ENCODE measurements at regions not wholly inside any gene's neighbourhood (a gene's known extent, or its start where the extent isn't known, plus 50 kb on each side); places are given as distances from the start of the nearest gene placed in this dataset.

GRCh38 chr15:24039683-24040082 lies 352.6 kb upstream of the NDN start:
- WGBS = 57% methylated on average over 1 of the region's 1 CpG
- no peak for DNase-seq (ENCODE audit: low spot score in 2 of 2)
- Histone ChIP-seq H3K4me1 (no peaks in the 10 kb centered on the region), H3K27me3 (no peaks in the 10 kb centered on the region), H3K4me3 (no peak overlapping the region), H3K36me3 (no peaks in the 10 kb centered on the region), H3K27ac (no peak overlapping the region), H3K9me3 (no peaks in the 10 kb centered on the region)
- TF ChIP-seq CTCF (IDR thresholded peaks at IDR 0.05) = no peak
- no peak for TF ChIP-seq POLR2A (IDR thresholded peaks at IDR 0.05)

- no peaks in the 10 kb centered on the region for H3K27me3 ChIP-seq
- H3K4me1 ChIP-seq = no peaks in the 10 kb centered on the region
- TF ChIP-seq CTCF (IDR thresholded peaks at IDR 0.05) = no peak
- TF ChIP-seq POLR2A (IDR thresholded peaks at IDR 0.05) = no peak
- 68% methylated on average over 10 of the region's 10 CpGs for WGBS
- no peak overlapping the region for H3K27ac ChIP-seq
- no peaks in the 10 kb centered on the region for H3K9me3 ChIP-seq
- H3K4me3 ChIP-seq = no peak overlapping the region
- DNase-seq (ENCODE audit: low spot score in 2 of 2) = no peak
- no peaks in the 10 kb centered on the region for H3K36me3 ChIP-seq
Observed at GRCh38 chr15:24054547-24055245, 367.6 kb upstream of the NDN start.

GRCh38 chr15:24067733-24068501 lies 380.8 kb upstream of the NDN start:
- H3K4me1 ChIP-seq = no peaks in the 10 kb centered on the region
- TF ChIP-seq EP300 (IDR thresholded peaks at IDR 0.05) = no peak
- TF ChIP-seq POLR2AphosphoS5 (IDR thresholded peaks at IDR 0.05) = no peak
- no peak for TF ChIP-seq CTCF (IDR thresholded peaks at IDR 0.05)
- no peak for TF ChIP-seq POLR2A (IDR thresholded peaks at IDR 0.05)
- H3K36me3 ChIP-seq = no peaks in the 10 kb centered on the region
- no peak for DNase-seq (ENCODE audit: low spot score in 2 of 2)
- no peak overlapping the region for H3K4me3 ChIP-seq
- H3K27ac ChIP-seq = no peak overlapping the region
- WGBS = 48% methylated on average over 10 of the region's 10 CpGs
- no peaks in the 10 kb centered on the region for H3K9me3 ChIP-seq
- no peaks in the 10 kb centered on the region for H3K27me3 ChIP-seq

- 63% methylated on average over 2 of the region's 2 CpGs for WGBS
- H3K27me3 ChIP-seq = no peaks in the 10 kb centered on the region
- H3K36me3 ChIP-seq = no peaks in the 10 kb centered on the region
- H3K27ac ChIP-seq = no peak overlapping the region
- no peak for DNase-seq (ENCODE audit: low spot score in 2 of 2)
- H3K4me1 ChIP-seq = no peaks in the 10 kb centered on the region
- peaks cover 10% of the 10 kb centered on the region for H3K9me3 ChIP-seq
- H3K4me3 ChIP-seq = no peak overlapping the region
- TF ChIP-seq CTCF (IDR thresholded peaks at IDR 0.05) (no peak), POLR2AphosphoS5 (IDR thresholded peaks at IDR 0.05) (no peak), EP300 (IDR thresholded peaks at IDR 0.05) (no peak), POLR2A (IDR thresholded peaks at IDR 0.05) (no peak)
Observed at GRCh38 chr15:24075420-24076089, 388.4 kb upstream of the NDN start.

- no peaks in the 10 kb centered on the region for H3K4me1 ChIP-seq
- H3K9me3 ChIP-seq = peaks cover 10% of the 10 kb centered on the region
- no peaks in the 10 kb centered on the region for H3K36me3 ChIP-seq
- H3K27ac ChIP-seq = no peak overlapping the region
- no peak for TF ChIP-seq POLR2AphosphoS5 (IDR thresholded peaks at IDR 0.05)
- no peak for TF ChIP-seq CTCF (IDR thresholded peaks at IDR 0.05)
- no peak for TF ChIP-seq EP300 (IDR thresholded peaks at IDR 0.05)
- TF ChIP-seq POLR2A (IDR thresholded peaks at IDR 0.05) = no peak
- 63% methylated on average over 1 of the region's 1 CpG for WGBS
- no peak overlapping the region for H3K4me3 ChIP-seq
- DNase-seq (ENCODE audit: low spot score in 2 of 2) = no peak
- no peaks in the 10 kb centered on the region for H3K27me3 ChIP-seq
Observed at GRCh38 chr15:24076090-24076784, 389.1 kb upstream of the NDN start.
